ENCODE measurements at regions not wholly inside any gene's neighbourhood (a gene's known extent, or its start where the extent isn't known, plus 50 kb on each side); places are given as distances from the start of the nearest gene placed in this dataset.

GRCh38 chr18:77736842-77737241 lies 487.2 kb downstream of the GALR1 start:
- no peak for TF ChIP-seq CTCF (IDR thresholded peaks at IDR 0.05; ENCODE audit: low read depth, low read length, poor library complexity, severe bottlenecking)
- no peak for TF ChIP-seq EZH2phosphoT487 (IDR thresholded peaks at IDR 0.05; ENCODE audit: borderline replicate concordance, low read length)
